Neural progenitor cell (in vitro differentiated cells): ENCODE measurements at regions not wholly inside any gene's neighbourhood (a gene's known extent, or its start where the extent isn't known, plus 50 kb on each side); places are given as distances from the start of the nearest gene placed in this dataset.
"Not testable (repeated sequence)": the region's sequence is repeated elsewhere in the genome, so short reads cannot be mapped to it uniquely, and the experiment has no call there.

Experiments
- DNase-seq: peaks from one replicate; pipeline ENCODE4 v3.0.0-alpha.2; 2016; ENCODE audit warnings: low spot score
- H2AFZ ChIP-seq: fragments of 200-600 bp; sonication (generic); replicated peaks from 2 replicates; pipeline ENCODE4 v1.6.1; 2016; ENCODE audit warnings: antibody characterized with exemption
- H3F3A ChIP-seq: fragments of 200-600 bp; sonication (generic); 2 replicates; pipeline ENCODE4 v1.6.1; 2016; ENCODE audit warnings: antibody characterized with exemption, low read depth
- H3K27ac ChIP-seq: fragments of 200-600 bp; sonication (generic); 2 replicates; pipeline ENCODE4 v1.5.1; 2016; ENCODE audit warnings: mild to moderate bottlenecking
- H3K27me3 ChIP-seq: fragments of 200-600 bp; sonication (generic); 2 replicates; pipeline ENCODE4 v1.6.1; 2016; ENCODE audit warnings: mild to moderate bottlenecking, moderate library complexity
- H3K36me3 ChIP-seq: fragments of 200-600 bp; sonication (generic); 2 replicates; pipeline ENCODE4 v1.5.1; 2016
- H3K4me1 ChIP-seq: fragments of 200-600 bp; sonication (generic); 2 replicates; pipeline ENCODE4 v1.6.1; 2016; ENCODE audit warnings: mixed run types
- H3K4me2 ChIP-seq: fragments of 200-600 bp; sonication (generic); 2 replicates; pipeline ENCODE4 v1.6.1; 2016
- H3K4me3 ChIP-seq: fragments of 200-600 bp; sonication (generic); 2 replicates; pipeline ENCODE4 v1.5.1; 2016
- H3K79me2 ChIP-seq: fragments of 200-600 bp; sonication (generic); 2 replicates; pipeline ENCODE4 v1.6.1; 2016; ENCODE audit warnings: low read depth
- H3K9ac ChIP-seq: fragments of 200-600 bp; sonication (generic); 2 replicates; pipeline ENCODE4 v1.6.1; 2016
- H3K9me3 ChIP-seq: fragments of 200-600 bp; sonication (generic); 2 replicates; pipeline ENCODE4 v1.5.1; 2016; ENCODE audit warnings: low read depth
- H4K20me1 ChIP-seq: fragments of 200-600 bp; sonication (generic); 2 replicates; pipeline ENCODE4 v1.6.1; 2016; ENCODE audit warnings: low read depth
- H3K27ac Mint-ChIP-seq: 3 replicates; pipeline ENCODE4 v1.8.0; 2021; ENCODE audit warnings: mixed read lengths
- H3K27me3 Mint-ChIP-seq: 2 replicates; pipeline ENCODE4 v1.8.0; 2022; ENCODE audit warnings: low read depth, mild to moderate bottlenecking, inconsistent platforms, moderate library complexity, mixed read lengths; ENCODE audit not compliant: insufficient read depth
- H3K36me3 Mint-ChIP-seq: 3 replicates; pipeline ENCODE4 v1.8.0; 2021; ENCODE audit warnings: mixed read lengths
- H3K4me1 Mint-ChIP-seq: 3 replicates; pipeline ENCODE4 v1.8.0; 2021; ENCODE audit warnings: mixed read lengths
- H3K4me3 Mint-ChIP-seq: 3 replicates; pipeline ENCODE4 v1.8.0; 2021; ENCODE audit warnings: mild to moderate bottlenecking, moderate library complexity, mixed read lengths
- H3K9me3 Mint-ChIP-seq: 3 replicates; pipeline ENCODE4 v1.8.0; 2020; ENCODE audit warnings: mixed read lengths
- CTCF ChIP-seq: fragments of 200-600 bp; sonication (generic); IDR thresholded peaks from 2 replicates; pipeline ENCODE4 v1.5.1; 2017; ENCODE audit warnings: antibody characterized with exemption, mild to moderate bottlenecking
- EZH2 ChIP-seq: fragments of 200-600 bp; sonication (generic); IDR thresholded peaks from 2 replicates; pipeline ENCODE4 v1.6.1; 2017; ENCODE audit warnings: antibody characterized with exemption, mild to moderate bottlenecking, moderate library complexity
- EZH2phosphoT487 ChIP-seq: fragments of 200-600 bp; sonication (generic); IDR thresholded peaks from 2 replicates; pipeline ENCODE4 v1.6.1; 2017; ENCODE audit warnings: antibody characterized with exemption

GRCh38 chr12:59115526-59115925 is 195.2 kb upstream of the LRIG3 start:
- Mint-ChIP-seq H3K27me3 (no peaks in the 10 kb centered on the region), H3K27ac (no peak overlapping the region), H3K36me3 (no peaks in the 10 kb centered on the region), H3K4me3 (no peak overlapping the region), H3K9me3 (no peaks in the 10 kb centered on the region), H3K4me1 (peaks cover 8% of the 10 kb centered on the region)
- H3K9ac ChIP-seq: no peak overlapping the region
- no peaks in the 10 kb centered on the region for H3K9me3 ChIP-seq
- H3K27ac ChIP-seq: no peak overlapping the region
- H2AFZ ChIP-seq: peak overlapping the region; percentile 45
- H3K4me3 ChIP-seq: no peak overlapping the region
- H3K4me1 ChIP-seq: peaks cover 7% of the 10 kb centered on the region
- DNase-seq: no peak
- no peaks in the 10 kb centered on the region for H3K36me3 ChIP-seq
- TF ChIP-seq EZH2phosphoT487: no peak
- TF ChIP-seq EZH2: no peak
- TF ChIP-seq CTCF: no peak
- H3K79me2 ChIP-seq: no peaks in the 10 kb centered on the region
- H3K27me3 ChIP-seq: no peaks in the 10 kb centered on the region
- no peaks in the 10 kb centered on the region for H4K20me1 ChIP-seq
- no peak overlapping the region for H3K4me2 ChIP-seq
- H3F3A ChIP-seq: no peaks in the 10 kb centered on the region

GRCh38 chr12:59113831-59114615 is 193.7 kb upstream of the LRIG3 start:
- H3K27me3 ChIP-seq: no peaks in the 10 kb centered on the region
- no peaks in the 10 kb centered on the region for H3K36me3 ChIP-seq
- DNase-seq: peak; percentile 92
- no peaks in the 10 kb centered on the region for H3K79me2 ChIP-seq
- peaks cover 8% of the 10 kb centered on the region for H3K4me1 Mint-ChIP-seq
- TF ChIP-seq EZH2phosphoT487 (no peak), CTCF (peak; percentile 98), EZH2 (no peak)
- no peak overlapping the region for H3K4me2 ChIP-seq
- no peaks in the 10 kb centered on the region for H3K9me3 ChIP-seq
- peaks cover 7% of the 10 kb centered on the region for H3K4me1 ChIP-seq
- H3K27ac Mint-ChIP-seq: no peak overlapping the region
- no peaks in the 10 kb centered on the region for H3F3A ChIP-seq
- no peaks in the 10 kb centered on the region for H4K20me1 ChIP-seq
- H3K27me3 Mint-ChIP-seq: no peaks in the 10 kb centered on the region
- no peak overlapping the region for H3K4me3 ChIP-seq
- no peak overlapping the region for H3K9ac ChIP-seq
- no peaks in the 10 kb centered on the region for H3K9me3 Mint-ChIP-seq
- no peaks in the 10 kb centered on the region for H3K36me3 Mint-ChIP-seq
- no peak overlapping the region for H3K27ac ChIP-seq
- no peak overlapping the region for H3K4me3 Mint-ChIP-seq
- H2AFZ ChIP-seq: peak overlapping the region; percentile 91

GRCh38 chr12:59111851-59112250 is 191.5 kb upstream of the LRIG3 start:
- DNase-seq: no peak
- no peak overlapping the region for H3K27ac ChIP-seq
- Mint-ChIP-seq H3K4me1 (peaks cover 8% of the 10 kb centered on the region), H3K4me3 (no peak overlapping the region), H3K9me3 (no peaks in the 10 kb centered on the region), H3K27me3 (no peaks in the 10 kb centered on the region), H3K36me3 (no peaks in the 10 kb centered on the region), H3K27ac (no peak overlapping the region)
- H2AFZ ChIP-seq: peak overlapping the region; percentile 60
- no peak overlapping the region for H3K4me3 ChIP-seq
- no peaks in the 10 kb centered on the region for H3F3A ChIP-seq
- H3K4me2 ChIP-seq: no peak overlapping the region
- H3K27me3 ChIP-seq: no peaks in the 10 kb centered on the region
- H4K20me1 ChIP-seq: no peaks in the 10 kb centered on the region
- TF ChIP-seq EZH2phosphoT487: no peak
- no peak for TF ChIP-seq CTCF
- no peak for TF ChIP-seq EZH2
- H3K36me3 ChIP-seq: no peaks in the 10 kb centered on the region
- no peaks in the 10 kb centered on the region for H3K79me2 ChIP-seq
- H3K9me3 ChIP-seq: no peaks in the 10 kb centered on the region
- H3K9ac ChIP-seq: no peak overlapping the region
- peaks cover 7% of the 10 kb centered on the region for H3K4me1 ChIP-seq

GRCh38 chr12:59108516-59108915 is 188.2 kb upstream of the LRIG3 start:
- peak; percentile 21 for DNase-seq
- H3K4me3 ChIP-seq, H4K20me1 ChIP-seq, H3K27ac ChIP-seq, H3K27me3 ChIP-seq, H3K4me3 Mint-ChIP-seq, H3K9me3 ChIP-seq, H3K4me1 Mint-ChIP-seq, H3K36me3 ChIP-seq, H3K27me3 Mint-ChIP-seq, H3K79me2 ChIP-seq, H3K9me3 Mint-ChIP-seq, H3K9ac ChIP-seq, H3K36me3 Mint-ChIP-seq, H3F3A ChIP-seq, H3K4me1 ChIP-seq, H3K27ac Mint-ChIP-seq: not testable (repeated sequence)
- Histone ChIP-seq H3K4me2 (peak overlapping the region; percentile 31), H2AFZ (peak overlapping the region; percentile 34)
